Subcutaneous abdominal adipose tissue (tissue), 5 donors: ENCODE measurements at regions not wholly inside any gene's neighbourhood (a gene's known extent, or its start where the extent isn't known, plus 50 kb on each side); places are given as distances from the start of the nearest gene placed in this dataset.

Experiments used
- H3K27ac ChIP-seq: one replicate; pipeline ENCODE4 v1.7.0; 2013; ENCODE audit warnings: low read depth, mild to moderate bottlenecking, inconsistent platforms, low read length, moderate library complexity
- H3K27me3 ChIP-seq, 5 donors: one replicate each; pipeline ENCODE4 v1.7.0; 2013; ENCODE audit warnings: low read length in 5 of 5, inconsistent platforms in 1 of 5; ENCODE audit not compliant: control insufficient read depth in 5 of 5, insufficient read depth in 4 of 5
- H3K36me3 ChIP-seq, 5 donors: one replicate each; pipeline ENCODE4 v1.7.0; 2013; ENCODE audit warnings: low read length in 5 of 5; ENCODE audit not compliant: control insufficient read depth in 5 of 5, insufficient read depth in 5 of 5
- H3K4me1 ChIP-seq, 5 donors: one replicate each; pipeline ENCODE4 v1.7.0; 2013; ENCODE audit warnings: low read length in 5 of 5, mild to moderate bottlenecking in 3 of 5, moderate library complexity in 1 of 5; ENCODE audit not compliant: control insufficient read depth in 5 of 5, insufficient read depth in 5 of 5
- H3K4me3 ChIP-seq, 5 donors: one replicate each; pipeline ENCODE4 v1.7.0; 2013; ENCODE audit warnings: low read length in 5 of 5, low read depth in 1 of 5
- H3K9ac ChIP-seq, 5 donors: one replicate each; pipeline ENCODE4 v1.7.0; 2013; ENCODE audit warnings: low read length in 5 of 5, mild to moderate bottlenecking in 4 of 5, moderate library complexity in 3 of 5
- H3K9me3 ChIP-seq, 5 donors: one replicate each; pipeline ENCODE4 v1.7.0; 2013; ENCODE audit warnings: low read length in 5 of 5; ENCODE audit not compliant: control insufficient read depth in 5 of 5
- donor health status: healthy.
- donor health status: healthy.
- donor health status: healthy.
- donor health status: healthy.
- donor health status: healthy.

- Histone ChIP-seq H3K9ac (no peak overlapping the region), H3K27ac (no peak overlapping the region), H3K9me3 (no peaks in the 10 kb centered on the region), H3K36me3 (no peaks in the 10 kb centered on the region), H3K4me1 (no peaks in the 10 kb centered on the region), H3K27me3 (peaks cover 0 to 9% (median 2%) of the 10 kb centered on the region in 5 donors), H3K4me3 (no peak overlapping the region)
Observed at GRCh38 chr20:21033817-21034216, 72.3 kb downstream of the LINC00237 start.

DNA sequence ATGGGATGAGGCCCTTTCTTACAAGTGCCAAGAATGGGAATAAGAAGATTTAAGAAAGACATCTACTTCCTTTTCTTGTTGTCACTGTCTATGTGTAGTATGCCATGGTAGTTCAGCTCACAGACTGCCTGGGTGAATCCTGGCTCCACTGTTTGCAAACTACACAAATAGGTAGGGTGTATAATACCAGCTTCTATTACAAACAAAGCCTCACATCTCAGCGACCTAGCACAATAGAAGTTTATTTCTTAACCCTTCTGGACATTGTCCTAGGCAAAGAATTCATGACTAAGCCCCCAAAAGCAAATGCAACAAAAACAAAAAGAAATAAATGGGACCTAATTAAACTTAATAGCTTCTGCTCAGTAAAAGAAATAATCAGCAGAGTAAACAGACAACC is 74.5 kb downstream of the LINC00237 start:
- Histone ChIP-seq H3K27ac (no peak overlapping the region), H3K36me3 (no peaks in the 10 kb centered on the region), H3K4me3 (no peak overlapping the region), H3K27me3 (peaks cover 0 to 12% (median 2%) of the 10 kb centered on the region in 5 donors), H3K9me3 (no peaks in the 10 kb centered on the region), H3K9ac (no peak overlapping the region), H3K4me1 (no peaks in the 10 kb centered on the region)

DNA sequence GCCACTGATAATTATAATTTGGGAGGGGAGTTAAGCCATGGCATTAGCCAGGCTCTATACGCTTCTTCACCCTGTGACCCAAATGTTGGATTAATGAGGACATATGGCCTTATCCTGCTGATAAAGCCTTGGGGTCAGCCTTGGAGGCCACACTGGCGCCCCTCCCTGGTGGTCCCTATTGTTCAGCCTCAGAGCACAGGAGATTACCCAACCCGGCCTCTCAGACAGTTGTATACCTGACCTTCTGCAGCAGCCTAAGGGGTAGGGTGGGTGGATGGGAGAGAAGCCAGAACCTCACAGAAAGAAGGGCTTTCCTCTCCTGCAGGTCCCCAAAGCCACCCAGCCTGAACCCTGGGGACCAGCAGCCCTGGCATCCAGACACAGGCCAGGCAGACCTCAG is 76.8 kb downstream of the LINC00237 start:
- H3K27ac ChIP-seq = no peak overlapping the region
- H3K36me3 ChIP-seq = no peaks in the 10 kb centered on the region
- H3K4me1 ChIP-seq = no peaks in the 10 kb centered on the region
- H3K27me3 ChIP-seq = peaks cover 0 to 12% (median 2%) of the 10 kb centered on the region in 5 donors
- H3K9ac ChIP-seq = no peak overlapping the region
- H3K9me3 ChIP-seq = no peaks in the 10 kb centered on the region
- no peak overlapping the region for H3K4me3 ChIP-seq

DNA sequence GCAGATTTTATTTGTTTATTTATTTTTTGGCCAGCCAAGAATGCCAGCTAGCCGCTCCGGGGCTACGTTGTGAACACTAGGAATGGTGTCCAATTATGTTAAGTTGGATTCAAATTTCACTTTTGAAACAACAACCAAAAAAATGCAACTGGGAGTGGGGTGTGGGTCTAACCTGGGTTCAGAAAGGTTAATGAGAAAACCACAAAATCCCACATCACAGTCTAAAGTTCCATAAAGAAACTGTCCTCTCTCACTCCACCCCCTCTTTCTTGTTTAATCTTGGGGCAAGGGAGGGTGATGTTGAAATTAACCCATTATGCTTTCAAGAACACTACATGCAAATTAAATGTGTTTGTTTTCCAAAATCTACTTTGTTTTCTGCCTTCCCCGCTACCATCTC is 77.2 kb downstream of the LINC00237 start:
- H3K9me3 ChIP-seq = no peaks in the 10 kb centered on the region
- no peaks in the 10 kb centered on the region for H3K4me1 ChIP-seq
- H3K27ac ChIP-seq = no peak overlapping the region
- H3K9ac ChIP-seq = no peak overlapping the region
- peaks cover 0 to 12% (median 2%) of the 10 kb centered on the region in 5 donors for H3K27me3 ChIP-seq
- no peaks in the 10 kb centered on the region for H3K36me3 ChIP-seq
- no peak overlapping the region for H3K4me3 ChIP-seq

GRCh38 chr20:21028436-21028835 is 77.7 kb downstream of the LINC00237 start:
- H3K9me3 ChIP-seq = no peaks in the 10 kb centered on the region
- no peak overlapping the region for H3K27ac ChIP-seq
- H3K9ac ChIP-seq = no peak overlapping the region
- peaks cover 0 to 12% (median 2%) of the 10 kb centered on the region in 5 donors for H3K27me3 ChIP-seq
- H3K36me3 ChIP-seq = no peaks in the 10 kb centered on the region
- H3K4me3 ChIP-seq = no peak overlapping the region
- no peaks in the 10 kb centered on the region for H3K4me1 ChIP-seq

DNA sequence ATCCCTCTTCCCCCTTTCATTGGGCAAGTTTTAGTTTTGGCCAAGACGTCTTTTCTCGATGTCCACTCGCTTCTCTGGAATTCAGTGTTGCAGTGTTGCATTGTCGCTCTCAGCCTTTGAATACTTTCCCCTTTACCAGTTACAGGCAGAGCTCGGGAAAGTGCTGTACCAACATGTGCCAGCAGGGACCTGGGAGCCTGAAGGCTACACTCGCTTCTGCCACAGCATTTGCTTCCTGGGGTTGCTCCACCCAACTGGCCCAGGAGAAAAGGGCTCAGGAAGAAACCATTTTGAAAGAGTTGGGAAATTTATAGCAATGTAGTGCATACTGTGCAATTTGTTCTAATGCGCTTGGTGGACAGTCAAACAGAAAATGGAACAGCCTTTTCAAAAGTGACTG is 78.6 kb downstream of the LINC00237 start:
- no peaks in the 10 kb centered on the region for H3K9me3 ChIP-seq
- no peak overlapping the region for H3K27ac ChIP-seq
- H3K9ac ChIP-seq = no peak overlapping the region
- no peak overlapping the region for H3K4me3 ChIP-seq
- no peaks in the 10 kb centered on the region for H3K4me1 ChIP-seq
- H3K36me3 ChIP-seq = no peaks in the 10 kb centered on the region
- peaks cover 0 to 12% (median 2%) of the 10 kb centered on the region in 5 donors for H3K27me3 ChIP-seq

- Histone ChIP-seq H3K27ac (no peak overlapping the region), H3K9ac (no peak overlapping the region), H3K4me3 (no peak overlapping the region), H3K9me3 (no peaks in the 10 kb centered on the region), H3K4me1 (no peaks in the 10 kb centered on the region), H3K36me3 (no peaks in the 10 kb centered on the region), H3K27me3 (peaks cover 0 to 12% (median 2%) of the 10 kb centered on the region in 5 donors)
Observed at GRCh38 chr20:21026951-21027350, 79.2 kb downstream of the LINC00237 start.

GRCh38 chr20:21024420-21024819 is 81.7 kb downstream of the LINC00237 start:
- Histone ChIP-seq H3K9ac (no peak overlapping the region), H3K4me1 (peaks cover 0 to 18% (median 14%) of the 10 kb centered on the region in 5 donors), H3K36me3 (no peaks in the 10 kb centered on the region), H3K9me3 (no peaks in the 10 kb centered on the region), H3K4me3 (no peak overlapping the region), H3K27ac (no peak overlapping the region), H3K27me3 (peaks cover 0 to 14% (median 3%) of the 10 kb centered on the region in 5 donors)

DNA sequence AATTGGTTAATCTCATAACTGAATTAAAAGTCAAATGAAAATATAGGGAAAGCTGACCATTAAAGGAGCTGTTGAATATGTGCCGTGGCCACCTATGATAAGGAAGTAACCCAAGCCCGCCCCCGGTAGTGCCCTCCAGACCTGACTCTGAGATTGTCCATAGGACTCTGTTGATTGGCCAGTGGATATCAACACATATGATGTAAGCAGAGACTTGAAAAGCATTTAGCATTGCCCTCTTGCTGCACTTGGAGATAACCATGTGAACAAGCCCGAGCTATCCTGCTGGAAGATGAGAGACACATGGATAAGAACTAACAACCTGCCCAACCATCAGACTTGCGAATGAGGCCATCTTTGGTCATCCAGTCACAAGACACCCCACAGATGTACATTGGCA is 83.2 kb downstream of the LINC00237 start:
- Histone ChIP-seq H3K9me3 (no peaks in the 10 kb centered on the region), H3K36me3 (no peaks in the 10 kb centered on the region), H3K9ac (no peak overlapping the region), H3K27me3 (peaks cover 0 to 10% (median 4%) of the 10 kb centered on the region in 5 donors), H3K27ac (no peak overlapping the region), H3K4me3 (no peak overlapping the region), H3K4me1 (peaks cover 0 to 18% (median 14%) of the 10 kb centered on the region in 5 donors)

DNA sequence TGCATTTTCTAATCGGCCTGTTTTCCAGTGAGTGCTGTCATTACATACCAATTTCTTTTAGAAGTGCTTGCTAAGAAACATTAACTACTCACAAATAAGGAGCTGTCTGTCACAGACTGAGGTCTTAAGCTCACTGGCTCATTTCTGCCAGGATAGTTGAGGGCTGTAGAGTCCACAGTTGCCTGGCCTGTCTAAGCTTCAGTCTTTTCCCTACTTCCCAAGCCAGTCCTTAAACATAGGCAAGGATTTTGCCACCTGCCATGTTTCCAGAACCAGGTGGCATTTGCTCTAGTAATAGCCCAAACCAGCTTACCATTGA is 84.7 kb downstream of the LINC00237 start:
- Histone ChIP-seq H3K4me1 (peaks cover 0 to 18% (median 14%) of the 10 kb centered on the region in 5 donors), H3K9me3 (no peaks in the 10 kb centered on the region), H3K27me3 (peaks cover 0 to 10% (median 4%) of the 10 kb centered on the region in 5 donors), H3K4me3 (no peak overlapping the region), H3K9ac (no peak overlapping the region), H3K27ac (no peak overlapping the region), H3K36me3 (no peaks in the 10 kb centered on the region)
